ENCODE measurements at regions not wholly inside any gene's neighbourhood (a gene's known extent, or its start where the extent isn't known, plus 50 kb on each side); places are given as distances from the start of the nearest gene placed in this dataset.

DNA sequence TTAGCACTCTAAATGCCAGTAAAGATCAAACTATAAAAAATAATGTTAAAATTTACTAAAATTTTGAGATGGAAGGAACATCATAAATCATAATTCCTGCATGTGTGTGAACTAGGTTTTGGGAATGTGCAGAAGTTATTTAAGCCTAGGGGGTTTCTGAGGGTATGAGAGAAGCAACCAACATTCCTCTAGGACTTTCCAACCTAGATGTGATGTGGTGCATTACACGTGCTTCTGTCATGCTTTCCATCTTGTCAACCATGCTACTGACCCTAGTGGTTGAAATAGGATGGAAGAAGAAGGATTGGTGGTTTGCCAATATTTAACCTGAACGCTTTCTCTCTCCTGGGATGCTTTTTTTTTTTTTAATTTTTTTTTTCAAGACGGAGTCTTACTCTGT, 209.3 kb downstream of the AEBP2 start:
- no TSS peak for BruUV-seq (replicated peaks)
- peaks cover 10% of the 10 kb centered on the region for H3K4me1 ChIP-seq (ENCODE audit: control insufficient read depth, insufficient read depth, low read length)
- no peaks in the 10 kb centered on the region for H3K79me1 ChIP-seq (ENCODE audit: low read depth in 1 of 2, low read length in 2 of 2)
- H3K14ac ChIP-seq (replicated peaks; ENCODE audit: low read depth, low read length): no peak overlapping the region
- H3K4me2 ChIP-seq (ENCODE audit: low read depth, low read length): no peak overlapping the region
- no peak overlapping the region for H3K27ac ChIP-seq (ENCODE audit: insufficient read depth, low read length)
- no peak overlapping the region for H2BK5ac ChIP-seq (ENCODE audit: low read depth, low read length, poor library complexity, severe bottlenecking)
- ChIA-PET CTCF (no interaction called here), POLR2A (ENCODE audit: unreplicated experiment) (no interaction called here)
- no peaks in the 10 kb centered on the region for H3K27me3 ChIP-seq (ENCODE audit: control insufficient read depth, insufficient read depth, low read length)
- H2BK120ac ChIP-seq (ENCODE audit: low read depth, low read length): no peak overlapping the region
- no peak overlapping the region for H2AK5ac ChIP-seq (ENCODE audit: low read depth, low read length)
- no peak overlapping the region for H3K23ac ChIP-seq (ENCODE audit: low read depth, low read length)
- no peaks in the 10 kb centered on the region for H3K36me3 ChIP-seq (ENCODE audit: control insufficient read depth, insufficient read depth, low read length)
- no peaks in the 10 kb centered on the region for H3K9me1 ChIP-seq (ENCODE audit: insufficient read depth, low read length)
- in situ Hi-C loops (cut with MboI; ENCODE audit: low sequenced_read_pairs): loop anchor here (10.0 kb wide), 1 partner anchor 284 kb away; no protein-coding TSS in a partner anchor
- no peak overlapping the region for H2AK9ac ChIP-seq (replicated peaks; ENCODE audit: low read depth, low read length, poor library complexity)
- no peak overlapping the region for H3K18ac ChIP-seq (ENCODE audit: low read depth, low read length)
- no CpG with 5 or more reads among the region's 3 CpGs for WGBS, 2 experiments (ENCODE audit: extremely low coverage in 2 of 2, insufficient read length in 1 of 2)
- no peak overlapping the region for H2BK15ac ChIP-seq (ENCODE audit: low read depth, low read length)
- intact Hi-C loops (cut with micrococcal nuclease): no loop called here
- no peak overlapping the region for H2BK20ac ChIP-seq (ENCODE audit: low read depth, low read length)
- H3K9me3 ChIP-seq (ENCODE audit: control insufficient read depth, insufficient read depth, low read length): peaks cover 17% of the 10 kb centered on the region
- dilution Hi-C loops (cut with HindIII; ENCODE audit: low sequenced_read_pairs, unreplicated experiment): no loop called here
- no peak for TF ChIP-seq CHD1 (IDR thresholded peaks at IDR 0.05; ENCODE audit: low read depth, low read length)
- TF ChIP-seq, protein P1, sequence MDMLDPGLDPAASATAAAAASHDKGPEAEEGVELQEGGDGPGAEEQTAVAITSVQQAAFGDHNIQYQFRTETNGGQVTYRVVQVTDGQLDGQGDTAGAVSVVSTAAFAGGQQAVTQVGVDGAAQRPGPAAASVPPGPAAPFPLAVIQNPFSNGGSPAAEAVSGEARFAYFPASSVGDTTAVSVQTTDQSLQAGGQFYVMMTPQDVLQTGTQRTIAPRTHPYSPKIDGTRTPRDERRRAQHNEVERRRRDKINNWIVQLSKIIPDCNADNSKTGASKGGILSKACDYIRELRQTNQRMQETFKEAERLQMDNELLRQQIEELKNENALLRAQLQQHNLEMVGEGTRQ (IDR thresholded peaks at IDR 0.05; ENCODE audit: low read depth, low read length): no peak
- TF ChIP-seq, protein P2, sequence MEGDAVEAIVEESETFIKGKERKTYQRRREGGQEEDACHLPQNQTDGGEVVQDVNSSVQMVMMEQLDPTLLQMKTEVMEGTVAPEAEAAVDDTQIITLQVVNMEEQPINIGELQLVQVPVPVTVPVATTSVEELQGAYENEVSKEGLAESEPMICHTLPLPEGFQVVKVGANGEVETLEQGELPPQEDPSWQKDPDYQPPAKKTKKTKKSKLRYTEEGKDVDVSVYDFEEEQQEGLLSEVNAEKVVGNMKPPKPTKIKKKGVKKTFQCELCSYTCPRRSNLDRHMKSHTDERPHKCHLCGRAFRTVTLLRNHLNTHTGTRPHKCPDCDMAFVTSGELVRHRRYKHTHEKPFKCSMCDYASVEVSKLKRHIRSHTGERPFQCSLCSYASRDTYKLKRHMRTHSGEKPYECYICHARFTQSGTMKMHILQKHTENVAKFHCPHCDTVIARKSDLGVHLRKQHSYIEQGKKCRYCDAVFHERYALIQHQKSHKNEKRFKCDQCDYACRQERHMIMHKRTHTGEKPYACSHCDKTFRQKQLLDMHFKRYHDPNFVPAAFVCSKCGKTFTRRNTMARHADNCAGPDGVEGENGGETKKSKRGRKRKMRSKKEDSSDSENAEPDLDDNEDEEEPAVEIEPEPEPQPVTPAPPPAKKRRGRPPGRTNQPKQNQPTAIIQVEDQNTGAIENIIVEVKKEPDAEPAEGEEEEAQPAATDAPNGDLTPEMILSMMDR (conservative IDR thresholded peaks at IDR 0.05; ENCODE audit: low read depth, low read length): no peak
- TF ChIP-seq RFX5 (IDR thresholded peaks at IDR 0.05; ENCODE audit: low read depth, low read length): no peak
- no peak for TF ChIP-seq RAD21 (IDR thresholded peaks at IDR 0.05; ENCODE audit: low read length)
- TF ChIP-seq MAZ (IDR thresholded peaks at IDR 0.05; ENCODE audit: borderline replicate concordance, low read depth, low read length): no peak
- no peak for TF ChIP-seq MXI1 (IDR thresholded peaks at IDR 0.05; ENCODE audit: borderline replicate concordance, low read depth, low read length)
- TF ChIP-seq SMC3 (IDR thresholded peaks at IDR 0.05; ENCODE audit: low read depth, low read length): no peak
- TF ChIP-seq NFE2L2 (IDR thresholded peaks at IDR 0.05; ENCODE audit: low read depth, low read length): no peak
- no peak overlapping the region for H2AFZ ChIP-seq (replicated peaks; ENCODE audit: low read length, poor library complexity)
- no peak overlapping the region for H3K4me3 ChIP-seq (ENCODE audit: insufficient read depth, low read depth, low read length)
- H4K8ac ChIP-seq (ENCODE audit: low read depth in 2 of 2, low read length in 2 of 2): no peak overlapping the region
- no peak overlapping the region for H3K4ac ChIP-seq (ENCODE audit: low read depth, low read length)
- no peaks in the 10 kb centered on the region for H4K20me1 ChIP-seq (ENCODE audit: insufficient read depth, low read length)
- ATAC-seq (ENCODE audit: low read depth) (no peak), DNase-seq (no peak)
- H3K9ac ChIP-seq (ENCODE audit: low read depth, low read length): no peak overlapping the region
- no peak overlapping the region for H3K56ac ChIP-seq (ENCODE audit: extremely low read depth, insufficient read depth, low read length)
- no peak overlapping the region for H4K91ac ChIP-seq (ENCODE audit: insufficient read depth, low read depth, low read length)
- no peak overlapping the region for H4K5ac ChIP-seq (ENCODE audit: low read depth, low read length)
